Panc1 (cell line): ENCODE measurements at regions not wholly inside any gene's neighbourhood (a gene's known extent, or its start where the extent isn't known, plus 50 kb on each side); places are given as distances from the start of the nearest gene placed in this dataset.

Source experiments
- POLR2AphosphoS5 ChIP-seq: IDR thresholded peaks from 2 replicates; pipeline ENCODE4 v1.6.1; 2012; ENCODE audit warnings: mild to moderate bottlenecking, low read depth, low read length, moderate library complexity
- SIN3A ChIP-seq: IDR thresholded peaks from 2 replicates; pipeline ENCODE4 v1.6.1; 2012; ENCODE audit warnings: low read depth, mild to moderate bottlenecking, low read length, moderate library complexity, borderline replicate concordance; ENCODE audit not compliant: insufficient read depth
- TCF7L2 ChIP-seq: IDR thresholded peaks from 2 replicates; pipeline ENCODE4 v1.6.1; 2011; ENCODE audit warnings: mild to moderate bottlenecking, low read depth, low read length, inconsistent platforms
- TF ChIP-seq, protein P1 (sequence below), 2 experiments: IDR thresholded peaks; 2 replicates each; pipeline ENCODE4 v1.6.1; 2011 to 2012; ENCODE audit warnings: low read depth in 2 of 2, control low read depth in 1 of 2, low read length in 1 of 2, mild to moderate bottlenecking in 1 of 2, moderate library complexity in 1 of 2; ENCODE audit not compliant: insufficient read depth in 1 of 2
- TF ChIP-seq, protein P2 (sequence below): fragments of 450-650 bp; IDR thresholded peaks from 2 replicates; pipeline ENCODE4 v1.5.1; 2017; ENCODE audit warnings: mild to moderate bottlenecking

DNA sequence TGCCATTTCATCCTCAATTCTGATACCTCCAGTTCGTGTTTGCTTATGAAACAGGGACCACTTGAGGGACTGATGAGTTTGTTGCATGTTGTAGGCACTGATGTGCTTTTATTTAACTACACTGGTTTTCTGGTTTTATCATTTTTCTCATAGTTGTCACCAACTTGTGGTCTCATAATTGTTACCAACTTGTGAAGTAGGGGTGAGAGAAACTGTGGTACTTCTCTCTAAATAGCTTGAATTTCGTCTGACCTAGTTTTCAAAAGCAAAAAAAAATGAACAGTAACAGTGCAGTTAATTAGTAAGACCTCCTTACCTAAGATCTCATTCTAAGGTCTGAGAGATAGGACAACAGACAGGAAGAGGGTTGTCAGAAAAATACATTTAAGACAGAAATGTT, 78.0 kb downstream of the ANXA2R start:
- TF ChIP-seq, protein P1, sequence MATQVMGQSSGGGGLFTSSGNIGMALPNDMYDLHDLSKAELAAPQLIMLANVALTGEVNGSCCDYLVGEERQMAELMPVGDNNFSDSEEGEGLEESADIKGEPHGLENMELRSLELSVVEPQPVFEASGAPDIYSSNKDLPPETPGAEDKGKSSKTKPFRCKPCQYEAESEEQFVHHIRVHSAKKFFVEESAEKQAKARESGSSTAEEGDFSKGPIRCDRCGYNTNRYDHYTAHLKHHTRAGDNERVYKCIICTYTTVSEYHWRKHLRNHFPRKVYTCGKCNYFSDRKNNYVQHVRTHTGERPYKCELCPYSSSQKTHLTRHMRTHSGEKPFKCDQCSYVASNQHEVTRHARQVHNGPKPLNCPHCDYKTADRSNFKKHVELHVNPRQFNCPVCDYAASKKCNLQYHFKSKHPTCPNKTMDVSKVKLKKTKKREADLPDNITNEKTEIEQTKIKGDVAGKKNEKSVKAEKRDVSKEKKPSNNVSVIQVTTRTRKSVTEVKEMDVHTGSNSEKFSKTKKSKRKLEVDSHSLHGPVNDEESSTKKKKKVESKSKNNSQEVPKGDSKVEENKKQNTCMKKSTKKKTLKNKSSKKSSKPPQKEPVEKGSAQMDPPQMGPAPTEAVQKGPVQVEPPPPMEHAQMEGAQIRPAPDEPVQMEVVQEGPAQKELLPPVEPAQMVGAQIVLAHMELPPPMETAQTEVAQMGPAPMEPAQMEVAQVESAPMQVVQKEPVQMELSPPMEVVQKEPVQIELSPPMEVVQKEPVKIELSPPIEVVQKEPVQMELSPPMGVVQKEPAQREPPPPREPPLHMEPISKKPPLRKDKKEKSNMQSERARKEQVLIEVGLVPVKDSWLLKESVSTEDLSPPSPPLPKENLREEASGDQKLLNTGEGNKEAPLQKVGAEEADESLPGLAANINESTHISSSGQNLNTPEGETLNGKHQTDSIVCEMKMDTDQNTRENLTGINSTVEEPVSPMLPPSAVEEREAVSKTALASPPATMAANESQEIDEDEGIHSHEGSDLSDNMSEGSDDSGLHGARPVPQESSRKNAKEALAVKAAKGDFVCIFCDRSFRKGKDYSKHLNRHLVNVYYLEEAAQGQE (IDR thresholded peaks at IDR 0.05; ENCODE audit: insufficient read depth in 1 of 2, low read depth in 2 of 2, low read length in 1 of 2) = no peak
- TF ChIP-seq, protein P2, sequence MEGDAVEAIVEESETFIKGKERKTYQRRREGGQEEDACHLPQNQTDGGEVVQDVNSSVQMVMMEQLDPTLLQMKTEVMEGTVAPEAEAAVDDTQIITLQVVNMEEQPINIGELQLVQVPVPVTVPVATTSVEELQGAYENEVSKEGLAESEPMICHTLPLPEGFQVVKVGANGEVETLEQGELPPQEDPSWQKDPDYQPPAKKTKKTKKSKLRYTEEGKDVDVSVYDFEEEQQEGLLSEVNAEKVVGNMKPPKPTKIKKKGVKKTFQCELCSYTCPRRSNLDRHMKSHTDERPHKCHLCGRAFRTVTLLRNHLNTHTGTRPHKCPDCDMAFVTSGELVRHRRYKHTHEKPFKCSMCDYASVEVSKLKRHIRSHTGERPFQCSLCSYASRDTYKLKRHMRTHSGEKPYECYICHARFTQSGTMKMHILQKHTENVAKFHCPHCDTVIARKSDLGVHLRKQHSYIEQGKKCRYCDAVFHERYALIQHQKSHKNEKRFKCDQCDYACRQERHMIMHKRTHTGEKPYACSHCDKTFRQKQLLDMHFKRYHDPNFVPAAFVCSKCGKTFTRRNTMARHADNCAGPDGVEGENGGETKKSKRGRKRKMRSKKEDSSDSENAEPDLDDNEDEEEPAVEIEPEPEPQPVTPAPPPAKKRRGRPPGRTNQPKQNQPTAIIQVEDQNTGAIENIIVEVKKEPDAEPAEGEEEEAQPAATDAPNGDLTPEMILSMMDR = no peak
- TF ChIP-seq POLR2AphosphoS5 (no peak), TCF7L2 (no peak), SIN3A (no peak)
